KOPT-K1 (cell line): ENCODE measurements at regions not wholly inside any gene's neighbourhood (a gene's known extent, or its start where the extent isn't known, plus 50 kb on each side); places are given as distances from the start of the nearest gene placed in this dataset.

Experiments used
- H3K27ac ChIP-seq: fragments of 200-600 bp; sonication (generic); 2 replicates; pipeline ENCODE4 v1.5.1; 2016; ENCODE audit warnings: antibody characterized with exemption, mild to moderate bottlenecking, low read depth, low read length; ENCODE audit not compliant: poor library complexity, severe bottlenecking
- H3K36me3 ChIP-seq: fragments of 200-600 bp; sonication (generic); 2 replicates; pipeline ENCODE4 v1.5.1; 2017; ENCODE audit warnings: antibody characterized with exemption, mild to moderate bottlenecking, low read length, moderate library complexity; ENCODE audit not compliant: insufficient read depth
- H3K9me3 ChIP-seq: fragments of 200-600 bp; sonication (generic); 2 replicates; pipeline ENCODE4 v1.5.1; 2017; ENCODE audit warnings: antibody characterized with exemption, low read length, mild to moderate bottlenecking; ENCODE audit not compliant: insufficient read depth, poor library complexity, severe bottlenecking

- H3K27ac ChIP-seq, result no peak overlapping the region
- H3K9me3 ChIP-seq, result no peaks in the 10 kb centered on the region
- no peaks in the 10 kb centered on the region for H3K36me3 ChIP-seq
Measured at GRCh38 chr2:9703085-9703678, 72.4 kb upstream of the YWHAQ start.

- Histone ChIP-seq H3K27ac (no peak overlapping the region), H3K9me3 (no peaks in the 10 kb centered on the region), H3K36me3 (no peaks in the 10 kb centered on the region)
Measured at GRCh38 chr2:9703701-9704221, 73.0 kb upstream of the YWHAQ start.

- Histone ChIP-seq H3K27ac (no peak overlapping the region), H3K9me3 (no peaks in the 10 kb centered on the region), H3K36me3 (no peaks in the 10 kb centered on the region)
Measured at GRCh38 chr2:9704600-9704999, 73.8 kb upstream of the YWHAQ start.

- H3K36me3 ChIP-seq, result no peaks in the 10 kb centered on the region
- H3K9me3 ChIP-seq, result no peaks in the 10 kb centered on the region
- H3K27ac ChIP-seq, result no peak overlapping the region
Measured at GRCh38 chr2:9705196-9705595, 74.4 kb upstream of the YWHAQ start.

GRCh38 chr2:9707008-9707407, 76.2 kb upstream of the YWHAQ start:
- H3K36me3 ChIP-seq, result no peaks in the 10 kb centered on the region
- H3K27ac ChIP-seq, result no peak overlapping the region
- no peaks in the 10 kb centered on the region for H3K9me3 ChIP-seq

GRCh38 chr2:9707611-9708160, 76.9 kb upstream of the YWHAQ start:
- Histone ChIP-seq H3K36me3 (no peaks in the 10 kb centered on the region), H3K27ac (no peak overlapping the region), H3K9me3 (no peaks in the 10 kb centered on the region)

- no peaks in the 10 kb centered on the region for H3K36me3 ChIP-seq
- H3K27ac ChIP-seq, result no peak overlapping the region
- H3K9me3 ChIP-seq, result no peaks in the 10 kb centered on the region
Measured at GRCh38 chr2:9708683-9709538, 78.1 kb upstream of the YWHAQ start.

- Histone ChIP-seq H3K9me3 (no peaks in the 10 kb centered on the region), H3K36me3 (no peaks in the 10 kb centered on the region), H3K27ac (no peak overlapping the region)
Measured at GRCh38 chr2:9709539-9710285, 78.9 kb upstream of the YWHAQ start.

GRCh38 chr2:9710311-9710710, 79.5 kb upstream of the YWHAQ start:
- Histone ChIP-seq H3K27ac (no peak overlapping the region), H3K9me3 (no peaks in the 10 kb centered on the region), H3K36me3 (no peaks in the 10 kb centered on the region)

- H3K36me3 ChIP-seq, result no peaks in the 10 kb centered on the region
- no peak overlapping the region for H3K27ac ChIP-seq
- no peaks in the 10 kb centered on the region for H3K9me3 ChIP-seq
Measured at GRCh38 chr2:9712263-9712662, 81.5 kb upstream of the YWHAQ start.

GRCh38 chr2:9714630-9715214, 83.9 kb upstream of the YWHAQ start:
- H3K36me3 ChIP-seq, result no peaks in the 10 kb centered on the region
- no peaks in the 10 kb centered on the region for H3K9me3 ChIP-seq
- no peak overlapping the region for H3K27ac ChIP-seq

- no peaks in the 10 kb centered on the region for H3K9me3 ChIP-seq
Measured at GRCh38 chr2:9715238-9715637, 84.4 kb upstream of the YWHAQ start.

GRCh38 chr2:9717886-9718451, 87.2 kb upstream of the YWHAQ start:
- Histone ChIP-seq H3K36me3 (no peaks in the 10 kb centered on the region), H3K27ac (no peak overlapping the region), H3K9me3 (no peaks in the 10 kb centered on the region)

More at GRCh38 chr2:9715238-9715637, 84.4 kb upstream of the YWHAQ start:
- no peaks in the 10 kb centered on the region for H3K36me3 ChIP-seq
- H3K27ac ChIP-seq, result no peak overlapping the region

GRCh38 chr2:9720352-9721093, 89.7 kb upstream of the YWHAQ start:
- no peak overlapping the region for H3K27ac ChIP-seq
- no peaks in the 10 kb centered on the region for H3K36me3 ChIP-seq
- H3K9me3 ChIP-seq, result no peaks in the 10 kb centered on the region
